T47D (cell line): ENCODE measurements at regions not wholly inside any gene's neighbourhood (a gene's known extent, or its start where the extent isn't known, plus 50 kb on each side); places are given as distances from the start of the nearest gene placed in this dataset.
"Not testable (repeated sequence)": the region's sequence is repeated elsewhere in the genome, so short reads cannot be mapped to it uniquely, and the experiment has no call there.

ENCODE experiments used
- DNase-seq, 2 experiments: peaks; one replicate each; pipeline versions ENCODE4 v3.0.0 to v3.0.0-alpha.2; 2011 to 2012; ENCODE audit warnings: low read depth in 1 of 2, low spot score in 1 of 2
- JUND ChIP-seq: IDR thresholded peaks from 2 replicates; pipeline ENCODE4 v1.6.1; 2012; ENCODE audit warnings: low read depth
- in situ Hi-C: cut with HindIII; loops from 2 replicates; pipeline ENCODE4 v1.10.0; 2016; ENCODE audit warnings: low sequenced_read_pairs, low pct_unique_long_range_greater_than_20kb

- in situ Hi-C loops, result no loop called here
- no peak for DNase-seq
- no peak for TF ChIP-seq JUND
Observed at GRCh38 chrX:53768451-53768850, 81.9 kb upstream of the HUWE1 start.

- TF ChIP-seq JUND, result no peak
- in situ Hi-C loops, result no loop called here
- no peak for DNase-seq
Observed at GRCh38 chrX:53767544-53767943, 81.0 kb upstream of the HUWE1 start.

- DNase-seq, in situ Hi-C loops: not testable (repeated sequence)
Observed at GRCh38 chrX:53757181-53757580, 70.7 kb upstream of the HUWE1 start.

GRCh38 chrX:53746718-53747117 is 60.2 kb upstream of the HUWE1 start:
- DNase-seq, result no peak
- in situ Hi-C loops, result no loop called here
- no peak for TF ChIP-seq JUND

GRCh38 chrX:53743244-53743643 is 56.7 kb upstream of the HUWE1 start:
- no peak for DNase-seq
- no peak for TF ChIP-seq JUND
- in situ Hi-C loops, result no loop called here

- no peak for DNase-seq
- in situ Hi-C loops, result no loop called here
- TF ChIP-seq JUND, result no peak
Observed at GRCh38 chrX:53738370-53738906, 51.9 kb upstream of the HUWE1 start.
